Fibroblast of skin of abdomen (primary cell): ENCODE measurements at regions not wholly inside any gene's neighbourhood (a gene's known extent, or its start where the extent isn't known, plus 50 kb on each side); places are given as distances from the start of the nearest gene placed in this dataset.
A peak's percentile ranks its signal among the peaks of the same experiment; 100 is the strongest.
"Not testable (repeated sequence)": the region's sequence is repeated elsewhere in the genome, so short reads cannot be mapped to it uniquely, and the experiment has no call there.

Source experiments
- DNase-seq: peaks from one replicate; pipeline ENCODE4 v3.0.0-alpha.2; 2013

DNA sequence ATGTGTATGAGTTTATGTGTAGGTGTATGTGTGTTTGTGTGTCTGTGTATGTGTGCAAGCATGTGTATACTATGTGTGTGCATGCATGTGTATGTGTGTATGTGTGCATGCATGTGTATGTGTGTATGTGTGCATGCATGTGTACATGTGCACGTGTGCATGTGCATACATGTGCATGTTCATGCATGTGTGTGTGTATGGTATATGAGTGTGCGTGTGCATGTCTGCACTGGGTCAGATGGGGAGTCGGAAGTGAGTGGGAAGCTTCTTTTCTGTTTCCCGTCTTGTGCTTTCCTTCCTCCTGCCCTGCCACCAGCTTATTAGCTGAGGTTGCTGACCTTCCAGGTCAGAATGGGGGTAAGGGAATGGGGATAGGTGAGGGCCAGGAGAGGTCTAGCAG lies 174.7 kb downstream of the MAP2K4 start:
- DNase-seq: no peak

DNA sequence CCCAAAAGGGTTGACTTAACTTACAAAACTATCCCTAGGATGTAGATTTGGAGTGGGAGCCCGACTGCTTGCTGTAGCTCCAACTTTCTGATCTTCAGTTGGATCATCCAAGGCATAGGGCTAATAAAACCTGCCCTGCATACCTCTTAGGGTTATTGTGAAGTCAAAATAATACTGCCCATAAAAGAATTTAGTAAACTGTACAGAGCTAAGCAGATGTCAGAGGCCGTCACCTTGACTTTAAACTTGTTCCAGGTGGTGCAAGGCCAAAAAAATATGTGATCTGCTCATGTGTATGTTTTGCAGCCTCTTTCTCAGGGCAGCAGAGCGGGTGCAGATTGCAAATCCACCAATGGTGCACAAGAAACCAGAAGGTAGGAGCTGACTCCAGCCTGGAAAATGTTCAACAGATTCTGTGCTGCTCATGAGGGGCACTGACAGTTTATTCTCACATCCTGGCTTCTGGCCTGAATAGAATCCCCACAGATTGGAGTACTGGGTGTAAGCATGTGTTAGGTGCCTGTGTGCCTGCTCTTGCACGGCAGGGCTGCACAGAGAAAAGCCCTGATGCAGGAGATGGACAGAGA lies 180.7 kb downstream of the MAP2K4 start:
- no peak for DNase-seq

- no peak for DNase-seq
Measured at GRCh38 chr17:12209632-12210191, 189.0 kb downstream of the MAP2K4 start.

DNA sequence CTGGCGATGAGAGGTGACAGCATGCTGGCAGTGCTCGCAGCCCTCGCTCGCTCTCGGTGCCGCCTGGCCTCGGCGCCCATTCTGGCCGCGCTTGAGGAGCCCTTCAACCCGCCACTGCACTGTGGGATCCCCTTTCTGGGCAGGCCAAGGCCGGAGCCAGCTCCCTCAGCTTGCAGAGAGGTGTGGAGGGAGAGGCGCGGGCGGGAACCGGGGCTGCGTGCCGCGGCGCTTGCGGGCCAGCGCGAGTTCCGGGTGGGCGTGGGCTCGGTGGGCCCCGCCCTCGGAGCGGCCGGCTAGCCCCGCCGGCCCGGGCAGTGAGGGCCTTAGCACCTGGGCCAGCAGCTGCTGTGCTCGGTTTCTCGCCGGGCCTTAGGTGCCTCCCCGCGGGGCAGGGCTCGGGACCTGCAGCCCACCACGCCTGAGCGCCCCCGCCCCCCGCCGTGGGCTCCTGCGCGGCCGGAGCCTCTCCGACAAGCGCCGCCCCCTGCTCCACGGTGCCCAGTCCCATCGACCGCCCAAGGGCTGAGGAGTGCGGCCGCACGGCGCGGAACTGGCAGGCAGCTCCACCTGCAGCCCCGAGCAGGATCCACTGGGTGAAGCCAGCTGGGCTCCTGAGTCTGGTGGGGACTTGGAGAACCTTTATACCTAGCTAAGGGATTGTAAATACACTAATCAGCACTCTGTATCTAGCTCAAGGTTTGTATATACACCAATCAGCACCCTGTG lies 200.2 kb downstream of the MAP2K4 start:
- not testable (repeated sequence) for DNase-seq

DNA sequence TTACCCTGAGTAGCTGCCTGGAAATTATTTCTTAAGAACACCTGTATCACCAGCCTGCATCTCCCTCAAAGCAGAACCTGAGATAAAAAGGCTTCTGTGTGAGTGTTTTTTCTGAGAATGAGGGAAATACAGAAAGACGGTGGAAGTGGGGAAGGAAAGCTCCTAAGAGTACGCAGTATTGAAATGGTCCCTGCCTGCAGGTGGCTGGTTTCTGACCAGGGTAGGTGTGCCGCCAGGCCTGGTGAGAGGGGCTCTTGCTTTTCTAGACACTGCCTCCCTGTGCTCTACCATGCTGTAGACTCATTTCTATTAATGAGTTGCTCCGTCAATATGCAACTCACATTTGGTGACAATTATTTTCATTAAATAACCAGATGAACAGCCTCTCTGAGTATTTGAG lies 201.7 kb downstream of the MAP2K4 start:
- no peak for DNase-seq

- DNase-seq: no peak
Measured at GRCh38 chr17:12227547-12227946, 206.9 kb downstream of the MAP2K4 start.

DNA sequence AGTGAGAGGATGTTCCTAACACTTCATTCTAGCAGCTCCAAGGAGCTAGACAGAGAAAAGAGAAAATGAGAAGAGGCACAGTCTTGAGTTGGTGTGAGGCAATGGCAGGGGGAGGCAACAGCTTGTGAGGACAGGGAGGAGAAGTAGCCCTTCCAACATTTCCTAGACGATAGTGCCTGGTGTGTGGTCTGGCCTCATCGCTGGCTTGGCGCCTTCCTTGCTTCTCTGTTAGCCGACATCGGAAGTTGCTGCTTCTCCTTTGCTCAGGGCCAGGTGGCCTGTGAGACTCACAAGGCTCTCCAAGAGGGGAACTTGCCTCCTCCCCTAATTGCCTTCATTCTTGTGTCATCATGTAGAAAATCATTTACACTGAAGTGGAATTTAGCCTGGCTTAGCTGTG lies 208.7 kb downstream of the MAP2K4 start:
- no peak for DNase-seq

DNA sequence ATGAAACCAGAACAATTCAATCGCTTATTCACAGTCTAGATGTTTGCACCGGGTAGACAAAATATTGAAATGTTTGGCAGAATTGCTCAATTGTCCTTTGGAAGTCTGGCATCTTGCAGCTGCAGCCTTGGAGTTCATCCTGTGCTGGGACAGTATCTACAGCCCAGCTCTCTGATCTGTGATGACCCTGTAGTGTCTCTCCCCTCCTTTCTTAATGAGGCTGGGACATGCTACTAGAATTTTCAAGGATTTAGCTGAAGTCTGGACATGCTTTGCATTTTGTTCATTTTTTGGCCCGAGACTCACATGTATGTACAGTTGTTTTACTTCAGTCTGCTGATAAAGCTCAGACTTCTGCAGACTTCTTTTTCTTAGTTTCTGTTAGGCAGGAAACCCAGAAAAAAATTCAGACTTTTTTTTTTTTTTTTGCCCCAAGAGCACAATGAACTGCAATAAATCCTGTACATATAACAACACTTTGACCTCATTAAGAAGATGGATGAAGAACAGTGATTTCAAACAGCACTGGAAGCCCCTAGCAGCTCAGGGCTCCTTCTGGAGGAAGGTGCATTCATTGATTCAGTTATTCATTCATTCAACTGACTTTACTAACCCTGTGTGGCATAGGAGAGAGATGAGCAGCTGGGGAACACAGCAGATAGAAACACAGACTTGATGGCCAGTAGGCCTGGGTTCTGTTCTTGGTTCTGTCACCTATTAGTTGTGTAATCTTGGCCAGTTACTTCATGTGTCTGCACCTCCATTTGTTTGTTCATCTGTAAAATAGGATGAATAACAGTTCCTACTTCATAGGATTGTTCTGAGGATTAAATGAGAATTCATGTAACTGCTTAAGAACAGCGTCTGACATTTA lies 210.0 kb downstream of the MAP2K4 start:
- DNase-seq: peak; percentile 36

DNA sequence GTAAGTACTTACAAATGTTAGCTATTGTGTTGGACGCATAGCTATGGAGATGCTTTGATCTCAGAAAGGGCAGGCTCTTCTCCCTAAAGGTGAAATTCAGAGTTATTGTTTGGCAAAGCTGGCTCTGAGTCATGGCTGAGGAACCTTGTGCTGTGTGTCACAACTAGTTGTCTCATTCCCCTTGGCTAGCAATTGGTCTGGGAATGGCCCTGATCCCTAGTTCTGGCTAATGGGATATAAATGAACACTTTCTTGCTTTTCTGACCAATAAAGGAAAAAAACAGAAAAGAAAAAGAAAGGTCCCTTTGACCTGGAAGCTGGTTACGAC lies 210.6 kb downstream of the MAP2K4 start:
- DNase-seq: peak; percentile 34

DNA sequence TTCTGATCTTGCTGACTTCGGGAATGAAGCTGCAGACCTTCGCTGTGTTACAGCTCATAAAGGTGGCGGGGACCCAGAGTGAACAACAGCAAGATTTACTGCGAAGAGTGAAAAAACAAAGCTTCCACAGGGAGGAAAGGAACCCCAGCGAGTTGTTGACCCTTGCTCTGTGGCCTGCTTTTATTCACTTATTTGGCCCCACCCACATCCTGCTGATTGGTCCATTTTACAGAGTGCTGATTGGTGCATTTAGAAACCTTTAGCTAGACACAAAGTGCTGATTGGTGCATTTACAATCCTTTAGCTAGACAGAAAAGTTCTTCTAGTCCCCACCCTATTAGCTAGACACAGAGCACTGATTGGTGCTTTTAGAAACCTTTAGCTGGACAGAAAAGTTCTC lies 218.3 kb downstream of the MAP2K4 start:
- not testable (repeated sequence) for DNase-seq

DNA sequence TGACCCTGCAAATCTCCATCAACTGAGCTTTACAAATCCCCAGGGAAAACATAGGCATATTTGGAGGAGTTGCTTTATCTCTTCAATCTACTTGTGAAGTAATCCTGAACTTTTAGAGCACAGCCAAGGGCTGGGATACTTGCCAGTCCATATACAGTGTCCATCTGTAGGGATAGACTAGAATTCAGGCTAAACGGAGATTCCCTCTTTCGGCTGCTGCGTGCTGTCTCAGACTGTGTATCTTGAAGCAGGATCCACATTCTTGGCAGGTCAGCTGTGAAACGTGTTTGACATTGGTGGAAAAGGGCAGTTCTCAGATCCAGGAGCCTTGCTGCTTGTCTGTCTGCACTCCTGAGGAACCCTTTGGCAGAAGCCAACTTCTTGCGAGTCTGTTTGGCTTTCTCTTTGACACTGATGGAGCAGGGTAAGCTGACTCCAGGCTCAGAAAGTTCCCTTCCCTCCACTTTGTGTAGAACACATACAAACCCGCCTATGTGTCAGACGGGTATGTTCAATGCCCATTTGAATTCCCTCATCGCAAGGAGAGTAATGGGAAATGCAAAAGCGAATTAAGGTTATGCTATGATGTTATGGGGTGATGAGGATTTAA lies 221.8 kb downstream of the MAP2K4 start:
- DNase-seq: no peak

DNA sequence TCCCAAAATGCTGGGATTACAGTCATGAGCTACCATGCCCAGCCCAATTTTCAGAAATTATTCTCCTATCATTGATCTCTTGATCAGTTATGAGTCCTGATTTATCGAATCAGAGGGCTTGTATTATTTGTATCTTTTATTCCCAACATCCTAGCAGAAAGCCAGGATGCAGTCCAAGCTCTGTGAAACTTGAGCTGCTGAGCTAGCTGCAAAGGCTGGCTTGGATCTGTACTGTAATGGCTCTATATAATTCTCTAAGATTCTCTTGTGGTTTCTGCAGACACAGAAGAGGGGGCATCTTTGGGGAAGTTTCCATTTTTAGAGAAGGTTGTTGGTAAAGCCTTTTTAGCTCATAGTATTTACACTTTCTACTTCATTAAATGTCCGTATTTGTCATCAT lies 227.1 kb downstream of the MAP2K4 start:
- no peak for DNase-seq

DNA sequence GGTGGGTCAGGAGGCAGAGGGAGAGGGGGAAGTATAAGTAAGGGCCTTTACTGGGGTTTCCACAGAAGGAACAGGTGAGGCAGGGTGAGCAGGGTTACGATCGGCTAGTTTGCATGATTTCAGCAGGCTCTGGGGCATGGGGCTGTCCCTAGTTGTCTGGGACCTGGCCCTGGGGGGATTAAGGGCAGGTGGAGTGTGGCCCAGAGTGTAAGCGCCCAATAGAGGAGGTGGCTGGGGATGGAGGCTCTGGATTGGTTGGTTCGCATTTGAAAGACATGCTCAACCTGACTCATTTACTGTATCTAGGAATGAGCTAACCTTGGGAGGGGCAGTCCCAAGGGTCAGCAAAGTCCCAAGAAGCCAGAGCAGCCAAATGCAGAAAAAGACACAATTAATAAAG lies 230.3 kb downstream of the MAP2K4 start:
- DNase-seq: no peak

- no peak for DNase-seq
Measured at GRCh38 chr17:12252462-12252861, 231.8 kb downstream of the MAP2K4 start.

DNA sequence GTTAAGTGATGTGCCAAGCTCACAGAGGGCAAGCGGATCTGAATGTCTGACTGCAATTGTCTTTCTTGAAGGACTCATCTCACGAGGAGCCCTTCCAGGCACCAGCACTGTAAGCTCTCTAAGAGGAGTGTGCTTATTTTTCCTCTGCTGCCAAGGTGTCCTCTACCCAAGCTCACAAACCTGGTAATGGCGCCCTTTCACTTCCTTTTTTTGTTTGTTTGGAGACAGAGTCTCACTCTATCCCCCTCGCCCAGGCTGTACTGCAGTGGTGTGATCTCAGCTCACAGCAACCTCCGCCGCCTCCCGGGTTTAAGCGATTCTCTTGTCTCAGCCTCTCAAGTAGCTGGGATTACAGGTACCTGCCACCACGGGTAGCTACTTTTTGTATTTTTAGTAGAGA lies 233.8 kb downstream of the MAP2K4 start:
- DNase-seq: no peak

DNA sequence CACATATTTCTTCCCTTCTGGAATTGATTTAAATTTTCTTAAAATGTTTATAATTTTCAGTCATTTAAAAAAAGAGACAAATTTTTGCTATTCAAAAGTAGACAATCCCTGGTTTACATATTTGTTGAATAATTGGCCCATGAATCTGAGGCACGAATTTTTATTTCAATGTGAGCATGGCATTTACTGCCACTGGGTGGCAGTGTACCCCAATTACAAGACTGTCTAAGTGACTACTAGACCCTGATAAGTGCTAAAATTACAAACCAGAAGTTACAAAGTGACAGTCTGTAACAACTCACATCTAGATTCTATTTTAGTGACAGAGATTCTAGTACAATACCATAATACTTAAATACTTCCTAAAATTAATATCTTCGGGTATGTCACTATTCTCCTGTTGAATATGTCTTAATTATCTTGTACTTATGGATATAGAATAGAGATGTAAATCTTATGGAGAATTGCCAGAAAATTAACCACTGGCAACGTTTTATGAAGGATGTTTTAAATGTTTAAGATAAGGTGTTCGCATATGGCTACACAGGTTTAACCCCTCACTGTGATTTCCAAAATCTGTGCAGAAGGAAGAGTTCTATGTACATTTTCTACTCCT lies 235.8 kb downstream of the MAP2K4 start:
- DNase-seq: peak; percentile 69

GRCh38 chr17:12257176-12257575 lies 236.5 kb downstream of the MAP2K4 start:
- no peak for DNase-seq

DNA sequence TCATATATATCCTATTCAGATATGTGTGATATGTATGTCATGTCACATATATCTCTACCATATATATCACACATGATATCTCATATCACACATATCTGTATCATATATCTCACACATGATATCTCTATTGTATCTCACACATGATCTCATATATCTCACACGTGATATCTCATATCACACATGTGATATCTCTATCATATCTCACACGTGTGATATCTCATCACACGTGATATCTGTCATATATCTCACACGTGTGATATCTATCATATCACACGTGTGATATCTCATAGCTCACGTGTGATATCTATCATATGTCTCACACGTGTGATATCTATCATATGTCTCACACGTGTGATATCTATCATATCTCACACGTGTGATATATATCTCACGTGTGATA lies 240.7 kb downstream of the MAP2K4 start:
- no peak for DNase-seq

DNA sequence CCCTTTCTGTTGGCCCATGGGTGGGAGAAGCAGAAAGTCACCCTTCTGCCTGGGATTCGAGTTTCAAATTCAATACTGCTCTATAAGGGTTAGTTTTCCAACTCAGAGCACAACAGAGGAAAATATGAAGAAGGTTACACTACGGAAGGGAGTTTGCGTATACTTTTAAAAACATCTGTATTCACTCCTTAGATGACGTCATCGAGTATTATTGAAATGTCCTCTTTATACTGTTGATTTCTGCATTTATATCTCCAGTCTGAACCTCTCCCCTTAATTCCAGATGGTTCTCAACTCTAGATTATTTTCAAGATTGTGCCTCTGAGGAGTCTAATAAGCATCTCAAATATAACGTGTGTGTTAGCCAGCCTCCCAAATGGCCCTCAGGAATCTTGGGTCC lies 249.1 kb downstream of the MAP2K4 start:
- no peak for DNase-seq

DNA sequence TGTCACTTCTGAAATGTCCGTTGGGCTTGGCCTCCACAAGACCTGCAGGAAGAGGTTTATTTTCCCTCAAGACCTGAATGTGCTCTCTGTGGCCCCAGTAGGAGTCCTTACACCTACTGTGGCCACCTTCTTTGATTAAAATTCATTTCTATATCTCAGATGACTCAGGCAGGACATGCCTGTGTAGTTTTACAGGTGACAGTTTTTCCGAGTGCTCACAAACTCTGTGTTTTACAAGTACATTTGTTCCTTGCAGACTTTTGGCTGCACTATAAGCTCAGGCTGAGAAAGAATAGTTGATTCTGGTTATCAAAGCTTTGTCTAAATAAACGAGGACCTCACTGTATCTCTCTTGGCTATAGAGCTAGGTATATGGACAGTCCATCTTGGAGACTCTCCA lies 257.1 kb downstream of the MAP2K4 start:
- DNase-seq: no peak

DNA sequence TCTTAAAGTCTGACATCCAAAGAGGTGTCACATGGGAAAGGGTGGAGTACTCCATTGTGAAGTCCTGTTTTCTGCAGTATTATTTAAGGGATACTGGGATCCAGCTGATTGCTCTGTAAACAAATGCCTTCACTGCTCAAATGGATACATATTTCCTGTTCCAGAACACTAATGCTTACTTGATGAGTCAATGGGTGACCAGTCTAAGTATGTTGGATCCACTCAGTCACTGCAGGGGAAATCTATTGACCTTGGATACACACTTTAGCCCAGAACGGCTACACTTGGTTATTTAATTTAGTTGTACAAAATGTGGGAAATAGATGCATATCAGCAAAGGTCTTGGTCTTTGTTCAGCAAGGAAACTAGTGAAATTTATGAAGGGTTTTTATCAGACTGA lies 261.4 kb downstream of the MAP2K4 start:
- peak; percentile 27 for DNase-seq

DNA sequence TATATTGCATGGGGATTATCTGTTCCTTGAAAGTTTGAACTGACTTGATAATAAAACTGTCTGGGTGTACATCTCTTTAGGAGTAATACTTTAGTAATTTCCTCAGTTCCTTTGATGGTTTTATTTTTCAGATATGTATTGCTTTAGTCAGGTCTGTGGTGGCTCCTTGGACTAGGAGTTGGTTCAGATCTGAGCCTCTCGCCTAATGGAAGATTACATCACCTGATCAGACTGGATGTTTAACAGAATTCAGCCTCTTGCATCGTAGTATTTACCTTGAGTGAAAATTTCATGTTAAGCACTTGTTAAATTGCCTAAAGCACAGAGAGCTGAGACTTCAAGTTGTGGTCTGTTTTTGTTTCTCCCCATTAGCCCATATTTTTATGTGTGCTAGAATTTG lies 267.3 kb downstream of the MAP2K4 start:
- no peak for DNase-seq

DNA sequence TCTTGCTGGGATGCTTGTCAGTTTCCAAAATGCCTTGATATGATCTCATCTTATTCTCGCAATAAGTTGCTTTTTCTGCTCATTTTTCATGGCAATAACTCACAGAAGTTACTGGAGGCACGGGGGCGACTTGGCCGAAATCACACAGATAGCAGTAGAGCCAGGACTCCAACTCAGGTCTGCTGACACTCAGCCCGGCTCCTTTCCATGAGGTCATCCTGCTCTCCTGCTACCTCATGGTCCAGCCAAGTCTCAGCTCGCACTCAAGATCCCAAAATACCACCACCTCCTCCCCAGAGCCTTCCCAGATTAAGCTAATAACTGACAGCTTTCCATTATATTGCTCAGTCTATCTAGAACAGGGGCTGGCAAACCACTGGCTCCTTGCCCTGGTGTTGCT lies 269.5 kb downstream of the MAP2K4 start:
- DNase-seq: no peak
